DND-41 (cell line): ENCODE measurements at regions not wholly inside any gene's neighbourhood (a gene's known extent, or its start where the extent isn't known, plus 50 kb on each side); places are given as distances from the start of the nearest gene placed in this dataset.

Source experiments
- EZH2 ChIP-seq: IDR thresholded peaks from 3 replicates; pipeline ENCODE4 v1.6.1; 2012; ENCODE audit warnings: borderline replicate concordance, low read depth, mild to moderate bottlenecking, moderate library complexity, low read length, inconsistent platforms; ENCODE audit not compliant: severe bottlenecking
- TF ChIP-seq, protein P1 (sequence below): IDR thresholded peaks from 2 replicates; pipeline ENCODE4 v1.5.1; 2012; ENCODE audit warnings: borderline replicate concordance, low read length, moderate library complexity, mild to moderate bottlenecking; ENCODE audit not compliant: poor library complexity, severe bottlenecking; ENCODE audit errors: extremely low read depth

DNA sequence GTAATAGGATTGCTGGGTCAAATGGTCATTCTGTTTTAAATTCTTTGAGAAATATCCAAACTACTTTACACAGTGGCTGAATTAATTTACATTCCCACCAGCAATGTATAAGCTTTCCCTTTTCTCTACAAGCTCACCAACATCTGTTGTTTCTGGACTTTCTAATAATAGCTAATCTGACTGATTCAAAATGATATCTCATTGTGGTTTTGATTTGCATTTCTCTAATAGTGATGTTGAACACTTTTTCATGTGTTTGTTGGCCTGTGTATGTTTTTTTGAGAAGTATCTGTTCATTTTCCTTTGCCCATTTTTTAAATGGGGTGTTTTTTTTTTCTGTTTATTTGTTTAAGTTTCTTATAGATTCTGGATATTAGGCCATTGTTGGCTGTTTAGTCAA lies 659.0 kb upstream of the GNPDA2 start:
- TF ChIP-seq, protein P1, sequence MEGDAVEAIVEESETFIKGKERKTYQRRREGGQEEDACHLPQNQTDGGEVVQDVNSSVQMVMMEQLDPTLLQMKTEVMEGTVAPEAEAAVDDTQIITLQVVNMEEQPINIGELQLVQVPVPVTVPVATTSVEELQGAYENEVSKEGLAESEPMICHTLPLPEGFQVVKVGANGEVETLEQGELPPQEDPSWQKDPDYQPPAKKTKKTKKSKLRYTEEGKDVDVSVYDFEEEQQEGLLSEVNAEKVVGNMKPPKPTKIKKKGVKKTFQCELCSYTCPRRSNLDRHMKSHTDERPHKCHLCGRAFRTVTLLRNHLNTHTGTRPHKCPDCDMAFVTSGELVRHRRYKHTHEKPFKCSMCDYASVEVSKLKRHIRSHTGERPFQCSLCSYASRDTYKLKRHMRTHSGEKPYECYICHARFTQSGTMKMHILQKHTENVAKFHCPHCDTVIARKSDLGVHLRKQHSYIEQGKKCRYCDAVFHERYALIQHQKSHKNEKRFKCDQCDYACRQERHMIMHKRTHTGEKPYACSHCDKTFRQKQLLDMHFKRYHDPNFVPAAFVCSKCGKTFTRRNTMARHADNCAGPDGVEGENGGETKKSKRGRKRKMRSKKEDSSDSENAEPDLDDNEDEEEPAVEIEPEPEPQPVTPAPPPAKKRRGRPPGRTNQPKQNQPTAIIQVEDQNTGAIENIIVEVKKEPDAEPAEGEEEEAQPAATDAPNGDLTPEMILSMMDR, result no peak
- no peak for TF ChIP-seq EZH2
